ENCODE measurements at regions not wholly inside any gene's neighbourhood (a gene's known extent, or its start where the extent isn't known, plus 50 kb on each side); places are given as distances from the start of the nearest gene placed in this dataset.

GRCh38 chr4:35950442-35950841 lies 293.9 kb downstream of the ARAP2 start:
- Histone ChIP-seq H4K91ac (ENCODE audit: low read length) (no peak overlapping the region), H3K4ac (ENCODE audit: low read depth in 1 of 2, low read length in 2 of 2) (no peak overlapping the region), H2BK15ac (ENCODE audit: low read depth, poor library complexity, severe bottlenecking) (no peak overlapping the region), H3K4me1 (ENCODE audit: control insufficient read depth, insufficient read depth, low read depth, low read length) (no peaks in the 10 kb centered on the region), H3K27me3 (ENCODE audit: control insufficient read depth in 1 of 2, insufficient read depth in 1 of 2, low read length in 2 of 2) (no peaks in the 10 kb centered on the region), H3K27ac (ENCODE audit: low read length, poor library complexity, severe bottlenecking) (no peak overlapping the region), H3K9ac (ENCODE audit: low read length) (no peak overlapping the region), H4K8ac (ENCODE audit: low read length) (no peak overlapping the region), H3K36me3 (ENCODE audit: control insufficient read depth in 1 of 2, insufficient read depth in 2 of 2, low read depth in 1 of 2, low read length in 2 of 2) (no peaks in the 10 kb centered on the region), H2AFZ (ENCODE audit: low read depth, low read length) (no peak overlapping the region), H2BK5ac (ENCODE audit: low read depth, low read length, poor library complexity, severe bottlenecking) (no peak overlapping the region), H3K18ac (ENCODE audit: low read depth in 1 of 2, low read length in 2 of 2) (no peak overlapping the region), H3K9me3 (ENCODE audit: control insufficient read depth, low read length) (peaks cover 18% of the 10 kb centered on the region), H3K4me2 (ENCODE audit: low read length, poor library complexity, severe bottlenecking) (no peak overlapping the region), H2BK120ac (ENCODE audit: low read depth, low read length) (no peak overlapping the region), H3K23ac (ENCODE audit: low read length in 2 of 2) (no peak overlapping the region), H2BK12ac (ENCODE audit: low read length in 2 of 2) (no peak overlapping the region), H3K4me3 (ENCODE audit: insufficient read depth in 1 of 2, low read depth in 1 of 2, low read length in 2 of 2) (no peak overlapping the region), H2AK5ac (ENCODE audit: low read length, severe bottlenecking) (no peak overlapping the region), H3K79me1 (replicated peaks; ENCODE audit: low read length, poor library complexity, severe bottlenecking) (no peaks in the 10 kb centered on the region), H3K14ac (ENCODE audit: low read length in 2 of 2) (no peak overlapping the region)
- WGBS = 88% methylated on average over 1 of the region's 1 CpG
- no peak for DNase-seq

GRCh38 chr4:35952751-35953150 lies 291.6 kb downstream of the ARAP2 start:
- no peak overlapping the region for H2BK120ac ChIP-seq (ENCODE audit: low read depth, low read length)
- no peak for DNase-seq
- no peak overlapping the region for H2BK12ac ChIP-seq (ENCODE audit: low read length in 2 of 2)
- H3K4ac ChIP-seq (ENCODE audit: low read depth in 1 of 2, low read length in 2 of 2) = no peak overlapping the region
- H2BK15ac ChIP-seq (ENCODE audit: low read depth, poor library complexity, severe bottlenecking) = no peak overlapping the region
- H3K79me1 ChIP-seq (replicated peaks; ENCODE audit: low read length, poor library complexity, severe bottlenecking) = no peaks in the 10 kb centered on the region
- no peak overlapping the region for H3K18ac ChIP-seq (ENCODE audit: low read depth in 1 of 2, low read length in 2 of 2)
- no peak overlapping the region for H4K91ac ChIP-seq (ENCODE audit: low read length)
- no peaks in the 10 kb centered on the region for H3K36me3 ChIP-seq (ENCODE audit: control insufficient read depth in 1 of 2, insufficient read depth in 2 of 2, low read depth in 1 of 2, low read length in 2 of 2)
- 72% methylated on average over 2 of the region's 2 CpGs for WGBS
- H3K27me3 ChIP-seq (ENCODE audit: control insufficient read depth in 1 of 2, insufficient read depth in 1 of 2, low read length in 2 of 2) = no peaks in the 10 kb centered on the region
- H2AK5ac ChIP-seq (ENCODE audit: low read length, severe bottlenecking) = no peak overlapping the region
- peaks cover 27% of the 10 kb centered on the region for H3K9me3 ChIP-seq (ENCODE audit: control insufficient read depth, low read length)
- no peak overlapping the region for H3K4me3 ChIP-seq (ENCODE audit: insufficient read depth in 1 of 2, low read depth in 1 of 2, low read length in 2 of 2)
- no peak overlapping the region for H3K14ac ChIP-seq (ENCODE audit: low read length in 2 of 2)
- no peak overlapping the region for H4K8ac ChIP-seq (ENCODE audit: low read length)
- H3K27ac ChIP-seq (ENCODE audit: low read length, poor library complexity, severe bottlenecking) = no peak overlapping the region
- no peak overlapping the region for H3K4me2 ChIP-seq (ENCODE audit: low read length, poor library complexity, severe bottlenecking)
- H3K4me1 ChIP-seq (ENCODE audit: control insufficient read depth, insufficient read depth, low read depth, low read length) = no peaks in the 10 kb centered on the region
- no peak overlapping the region for H3K9ac ChIP-seq (ENCODE audit: low read length)
- H2AFZ ChIP-seq (ENCODE audit: low read depth, low read length) = no peak overlapping the region
- no peak overlapping the region for H3K23ac ChIP-seq (ENCODE audit: low read length in 2 of 2)
- no peak overlapping the region for H2BK5ac ChIP-seq (ENCODE audit: low read depth, low read length, poor library complexity, severe bottlenecking)

DNA sequence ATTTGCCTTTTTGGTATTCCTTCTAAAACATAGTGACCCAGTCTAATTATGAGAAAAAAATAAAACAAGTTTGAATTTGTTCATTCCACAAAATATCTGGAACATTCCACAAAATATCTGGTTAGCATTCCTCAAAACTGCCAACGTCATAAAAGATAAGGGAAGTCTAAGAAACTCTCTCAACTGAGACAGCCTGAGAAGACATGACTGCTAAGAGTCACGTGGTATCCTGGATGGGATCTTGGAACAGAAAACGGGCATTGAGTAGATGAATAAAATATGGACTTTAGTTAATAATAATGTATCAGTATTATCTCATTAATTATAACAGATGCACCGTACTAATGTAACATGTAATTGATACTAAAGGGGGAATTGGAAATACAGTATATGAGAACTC lies 280.9 kb downstream of the ARAP2 start:
- no peak overlapping the region for H3K23ac ChIP-seq (ENCODE audit: low read length in 2 of 2)
- WGBS = 75% methylated on average over 2 of the region's 4 CpGs
- H3K4ac ChIP-seq (ENCODE audit: low read depth in 1 of 2, low read length in 2 of 2) = no peak overlapping the region
- no peak overlapping the region for H2BK12ac ChIP-seq (ENCODE audit: low read length in 2 of 2)
- no peak overlapping the region for H3K27ac ChIP-seq (ENCODE audit: low read length, poor library complexity, severe bottlenecking)
- H3K79me1 ChIP-seq (replicated peaks; ENCODE audit: low read length, poor library complexity, severe bottlenecking) = no peaks in the 10 kb centered on the region
- no peak overlapping the region for H3K9ac ChIP-seq (ENCODE audit: low read length)
- peaks cover 2% of the 10 kb centered on the region for H3K4me1 ChIP-seq (ENCODE audit: control insufficient read depth, insufficient read depth, low read depth, low read length)
- no peak overlapping the region for H4K91ac ChIP-seq (ENCODE audit: low read length)
- H3K9me3 ChIP-seq (ENCODE audit: control insufficient read depth, low read length) = no peaks in the 10 kb centered on the region
- no peak overlapping the region for H2AFZ ChIP-seq (ENCODE audit: low read depth, low read length)
- H2BK15ac ChIP-seq (ENCODE audit: low read depth, poor library complexity, severe bottlenecking) = no peak overlapping the region
- no peaks in the 10 kb centered on the region for H3K27me3 ChIP-seq (ENCODE audit: control insufficient read depth in 1 of 2, insufficient read depth in 1 of 2, low read length in 2 of 2)
- no peak for DNase-seq
- H3K36me3 ChIP-seq (ENCODE audit: control insufficient read depth in 1 of 2, insufficient read depth in 2 of 2, low read depth in 1 of 2, low read length in 2 of 2) = no peaks in the 10 kb centered on the region
- H3K4me3 ChIP-seq (ENCODE audit: insufficient read depth in 1 of 2, low read depth in 1 of 2, low read length in 2 of 2) = no peak overlapping the region
- H4K8ac ChIP-seq (ENCODE audit: low read length) = no peak overlapping the region
- no peak overlapping the region for H2BK120ac ChIP-seq (ENCODE audit: low read depth, low read length)
- H3K18ac ChIP-seq (ENCODE audit: low read depth in 1 of 2, low read length in 2 of 2) = no peak overlapping the region
- H2BK5ac ChIP-seq (ENCODE audit: low read depth, low read length, poor library complexity, severe bottlenecking) = no peak overlapping the region
- no peak overlapping the region for H2AK5ac ChIP-seq (ENCODE audit: low read length, severe bottlenecking)
- H3K14ac ChIP-seq (ENCODE audit: low read length in 2 of 2) = no peak overlapping the region
- no peak overlapping the region for H3K4me2 ChIP-seq (ENCODE audit: low read length, poor library complexity, severe bottlenecking)

- Histone ChIP-seq H3K14ac (ENCODE audit: low read length in 2 of 2) (no peak overlapping the region), H3K27me3 (ENCODE audit: control insufficient read depth in 1 of 2, insufficient read depth in 1 of 2, low read length in 2 of 2) (no peaks in the 10 kb centered on the region), H2BK12ac (ENCODE audit: low read length in 2 of 2) (no peak overlapping the region), H2AK5ac (ENCODE audit: low read length, severe bottlenecking) (no peak overlapping the region), H3K27ac (ENCODE audit: low read length, poor library complexity, severe bottlenecking) (no peak overlapping the region), H2BK15ac (ENCODE audit: low read depth, poor library complexity, severe bottlenecking) (no peak overlapping the region), H4K91ac (ENCODE audit: low read length) (no peak overlapping the region), H3K9ac (ENCODE audit: low read length) (no peak overlapping the region), H2AFZ (ENCODE audit: low read depth, low read length) (no peak overlapping the region), H3K4me2 (ENCODE audit: low read length, poor library complexity, severe bottlenecking) (no peak overlapping the region), H3K4me1 (ENCODE audit: control insufficient read depth, insufficient read depth, low read depth, low read length) (peaks cover 2% of the 10 kb centered on the region), H2BK120ac (ENCODE audit: low read depth, low read length) (no peak overlapping the region), H3K36me3 (ENCODE audit: control insufficient read depth in 1 of 2, insufficient read depth in 2 of 2, low read depth in 1 of 2, low read length in 2 of 2) (no peaks in the 10 kb centered on the region), H3K4me3 (ENCODE audit: insufficient read depth in 1 of 2, low read depth in 1 of 2, low read length in 2 of 2) (no peak overlapping the region), H3K23ac (ENCODE audit: low read length in 2 of 2) (no peak overlapping the region), H2BK5ac (ENCODE audit: low read depth, low read length, poor library complexity, severe bottlenecking) (no peak overlapping the region), H3K9me3 (ENCODE audit: control insufficient read depth, low read length) (no peaks in the 10 kb centered on the region), H3K79me1 (replicated peaks; ENCODE audit: low read length, poor library complexity, severe bottlenecking) (no peaks in the 10 kb centered on the region), H3K18ac (ENCODE audit: low read depth in 1 of 2, low read length in 2 of 2) (no peak overlapping the region), H4K8ac (ENCODE audit: low read length) (no peak overlapping the region), H3K4ac (ENCODE audit: low read depth in 1 of 2, low read length in 2 of 2) (no peak overlapping the region)
- 71% methylated on average over 5 of the region's 5 CpGs for WGBS
- DNase-seq = peak; percentile 2
Observed at GRCh38 chr4:35963974-35964515, 280.3 kb downstream of the ARAP2 start.
